G401 (cell line): ENCODE measurements at regions not wholly inside any gene's neighbourhood (a gene's known extent, or its start where the extent isn't known, plus 50 kb on each side); places are given as distances from the start of the nearest gene placed in this dataset.

Experiments
- DNase-seq: peaks from one replicate; pipeline ENCODE4 v3.0.0-alpha.2; 2015; ENCODE audit warnings: low spot score
- in situ Hi-C: cut with HindIII; loops from 2 replicates; pipeline ENCODE4 v1.10.0; 2016; ENCODE audit warnings: low sequenced_read_pairs, mixed read lengths

DNA sequence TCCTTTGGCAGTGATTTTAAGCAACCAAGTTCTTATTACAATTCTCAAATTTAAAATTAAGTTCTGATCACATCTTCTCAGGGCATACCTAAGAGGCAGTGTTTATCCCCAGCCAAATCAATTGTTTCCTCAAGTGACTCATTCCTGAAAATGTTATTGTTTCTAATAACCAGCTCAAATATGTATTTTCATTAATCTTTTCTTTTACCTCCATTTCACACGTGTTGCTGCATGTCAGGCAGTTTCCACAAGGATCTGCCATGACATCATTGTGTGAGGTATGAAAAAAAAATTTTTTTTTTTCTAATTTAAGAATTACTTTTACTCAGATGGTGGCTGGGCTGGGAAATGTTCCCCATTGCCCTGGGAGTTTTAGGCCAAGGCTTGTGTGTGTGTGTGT is 113.0 kb upstream of the NTRK2 start:
- no peak for DNase-seq

DNA sequence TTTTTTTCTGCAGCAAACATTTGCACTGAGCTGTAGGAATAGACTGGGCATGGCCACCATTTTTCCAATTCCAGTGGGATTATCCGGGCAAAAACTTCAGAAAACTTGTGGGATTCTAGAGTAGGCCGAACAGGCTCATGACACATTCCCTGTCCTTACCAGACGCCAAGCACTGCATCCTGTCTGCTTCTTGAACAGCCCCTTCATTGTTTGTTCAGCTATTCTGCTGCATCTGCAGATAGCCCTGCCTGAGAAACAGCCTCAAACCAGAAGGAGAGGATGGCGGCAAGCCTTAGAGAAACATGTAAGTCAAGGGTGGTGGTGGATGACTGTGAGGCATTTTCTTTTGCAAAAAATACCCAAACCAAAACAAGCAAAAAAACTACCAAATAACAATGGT is 111.8 kb upstream of the NTRK2 start:
- in situ Hi-C loops: no loop called here
- DNase-seq: no peak

More for the DNA sequence above, 113.0 kb upstream of the NTRK2 start:
- in situ Hi-C loops: no loop called here

DNA sequence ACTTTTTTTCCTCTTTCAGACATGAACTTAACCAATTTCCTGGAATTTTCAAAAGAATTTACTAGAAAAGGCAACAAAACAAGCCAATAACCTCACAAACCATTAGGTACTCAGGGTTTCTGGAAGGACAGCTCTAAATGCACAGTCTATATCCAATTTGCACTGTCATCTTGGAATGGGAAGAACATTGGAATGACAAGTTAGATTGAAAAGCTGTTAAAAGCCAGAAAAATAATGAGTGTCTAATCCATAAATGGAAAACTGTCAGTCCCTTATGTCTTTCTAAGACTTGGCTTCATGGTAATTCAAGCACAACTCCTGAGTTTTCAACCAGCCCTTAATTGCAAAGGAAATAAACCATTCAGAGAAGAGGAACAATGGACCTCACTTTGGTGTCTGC is 105.8 kb upstream of the NTRK2 start:
- DNase-seq: no peak
- in situ Hi-C loops: no loop called here

DNA sequence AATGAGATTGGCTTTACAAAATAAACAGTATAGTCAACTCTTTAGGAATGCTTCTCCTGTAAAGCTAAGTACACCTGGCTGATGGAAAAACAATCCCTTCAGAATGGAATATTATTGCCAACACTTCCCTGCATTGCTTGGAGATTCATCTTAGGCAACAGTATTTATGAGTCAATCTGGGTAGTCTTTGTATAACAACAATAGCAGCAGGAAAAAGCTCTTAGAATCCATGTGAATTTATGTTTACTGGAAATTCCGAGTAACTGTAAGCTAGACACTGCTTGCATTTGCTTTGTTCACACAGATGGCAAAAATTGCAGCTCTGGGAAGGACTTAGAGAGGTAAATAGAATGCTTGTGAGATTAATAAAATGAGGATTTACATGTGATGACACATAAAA is 101.7 kb upstream of the NTRK2 start:
- no peak for DNase-seq
- in situ Hi-C loops: no loop called here

DNA sequence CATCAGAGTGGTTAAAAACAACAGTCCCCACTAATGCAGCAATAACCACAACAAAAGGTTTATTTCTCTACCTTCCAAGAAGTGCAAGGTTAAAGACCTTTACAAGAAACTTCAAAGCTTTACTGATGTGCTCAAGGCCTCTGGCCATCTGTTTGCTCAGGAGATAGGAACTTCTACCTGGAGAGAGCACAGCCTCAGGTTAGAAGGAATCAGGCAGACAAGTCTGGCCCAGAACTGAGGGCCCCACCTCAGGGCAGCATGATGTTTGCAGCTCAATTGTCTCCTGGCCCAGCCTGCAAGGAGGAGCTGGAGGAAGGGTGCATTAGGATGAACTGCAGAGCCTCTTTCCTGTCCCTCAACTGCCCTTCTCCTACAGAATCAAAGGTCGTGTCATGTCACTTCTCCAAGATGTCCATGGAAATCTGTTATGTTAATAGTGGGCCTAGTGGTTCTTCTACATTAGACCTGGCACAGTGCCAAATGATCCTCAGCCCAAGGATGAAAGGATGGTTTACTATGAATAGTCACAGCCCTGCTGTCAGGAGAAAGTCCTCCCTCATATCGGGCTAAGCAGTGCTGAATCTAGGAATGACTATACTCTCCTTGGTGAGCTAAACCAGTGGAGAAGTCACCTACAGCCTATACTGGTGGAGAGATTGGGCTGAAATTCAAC is 98.9 kb upstream of the NTRK2 start:
- in situ Hi-C loops: no loop called here
- DNase-seq: no peak

DNA sequence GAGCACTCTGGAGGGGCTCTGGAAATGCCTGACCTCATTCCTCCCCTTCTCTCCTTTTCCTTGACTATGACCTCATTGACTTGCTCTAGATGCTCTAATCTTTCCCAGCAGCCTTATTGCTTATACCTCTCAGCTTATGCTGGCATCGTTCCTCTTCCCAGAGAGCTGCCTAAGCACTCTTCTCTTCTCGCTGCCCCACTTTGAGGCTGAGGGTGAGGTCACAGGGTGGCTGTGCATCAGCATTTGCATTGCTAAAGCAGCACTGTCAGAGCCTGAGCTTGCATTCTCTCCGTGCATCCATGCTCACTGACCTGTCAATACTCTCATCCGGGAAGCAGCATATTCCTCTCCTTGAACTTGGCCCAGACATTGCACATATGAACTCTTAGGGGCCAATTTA is 96.4 kb upstream of the NTRK2 start:
- in situ Hi-C loops: no loop called here
- DNase-seq: no peak

DNA sequence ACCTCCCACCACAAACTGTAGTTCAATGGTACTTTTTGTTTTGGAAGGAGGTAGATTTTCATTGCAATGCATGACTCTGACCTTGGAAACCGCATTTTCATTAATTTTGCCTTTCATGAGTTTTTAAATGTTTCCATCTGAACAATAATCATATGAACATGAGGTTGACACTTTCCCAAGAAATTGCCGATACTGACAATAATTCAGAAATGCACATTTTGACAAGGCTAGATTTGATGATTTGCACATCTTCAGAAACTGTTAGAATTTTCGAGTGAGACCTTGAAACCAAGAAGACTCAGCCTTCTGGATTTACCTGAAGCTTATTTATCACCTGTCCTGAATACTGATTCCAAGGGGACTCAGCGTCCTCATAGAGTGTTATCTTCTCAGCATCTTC is 93.8 kb upstream of the NTRK2 start:
- no peak for DNase-seq
- in situ Hi-C loops: no loop called here

DNA sequence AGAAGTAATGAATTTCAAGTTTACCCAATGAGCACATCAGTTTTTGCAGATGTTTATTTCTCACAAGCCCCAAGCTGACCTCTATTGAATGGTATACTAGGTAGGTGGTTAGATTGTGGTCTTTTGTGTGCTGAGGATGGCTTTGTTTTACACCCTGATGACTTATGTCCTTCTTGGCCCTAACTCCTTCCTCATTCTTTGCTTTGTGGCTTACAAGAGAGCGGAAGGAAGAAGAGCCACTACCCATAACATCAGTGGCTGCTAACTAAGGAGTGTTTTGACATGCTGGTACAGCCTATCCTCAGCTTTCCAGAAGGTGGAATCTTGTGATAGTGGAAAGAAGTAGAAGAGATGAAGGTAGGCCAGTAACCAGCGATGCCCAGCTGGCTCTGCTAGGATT is 85.7 kb upstream of the NTRK2 start:
- in situ Hi-C loops: no loop called here
- DNase-seq: no peak

DNA sequence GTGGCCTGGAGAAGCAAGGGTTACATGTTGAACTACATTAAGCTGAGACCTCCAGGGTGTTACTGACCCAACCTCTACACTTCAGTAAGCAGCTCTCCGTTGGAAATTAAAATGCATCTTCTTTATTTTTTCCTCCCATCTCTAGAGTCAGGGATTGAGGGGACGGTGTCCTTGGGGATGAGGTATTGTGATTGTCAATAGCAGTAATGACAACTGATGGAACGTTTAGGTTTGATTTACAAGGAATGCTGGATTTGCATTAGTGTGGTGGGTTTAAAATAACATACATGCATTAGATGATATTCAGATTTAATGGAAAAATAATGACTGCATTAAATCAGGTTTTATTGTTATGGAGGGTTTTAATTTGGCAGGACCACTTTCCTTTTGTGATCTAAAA is 82.9 kb upstream of the NTRK2 start:
- DNase-seq: no peak
- in situ Hi-C loops: no loop called here

DNA sequence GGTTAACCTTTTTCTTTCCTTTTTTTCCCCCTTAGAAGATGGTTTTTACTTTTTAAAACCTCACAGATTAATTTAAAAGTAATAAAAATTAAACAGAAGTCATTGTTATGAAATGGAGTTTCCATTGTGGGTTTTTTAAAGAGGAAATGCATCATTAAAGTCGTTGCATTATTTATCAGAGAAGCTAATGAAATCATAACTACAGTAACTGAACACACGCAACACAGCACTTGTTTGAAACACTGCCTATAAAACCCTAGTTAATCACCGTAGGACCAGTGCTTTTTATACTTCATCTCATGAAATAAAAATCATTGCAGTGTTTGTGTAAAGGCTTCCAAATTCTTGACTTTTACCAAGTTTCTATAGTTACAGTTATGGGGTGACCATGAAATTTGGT is 82.4 kb upstream of the NTRK2 start:
- DNase-seq: no peak
- in situ Hi-C loops: no loop called here

DNA sequence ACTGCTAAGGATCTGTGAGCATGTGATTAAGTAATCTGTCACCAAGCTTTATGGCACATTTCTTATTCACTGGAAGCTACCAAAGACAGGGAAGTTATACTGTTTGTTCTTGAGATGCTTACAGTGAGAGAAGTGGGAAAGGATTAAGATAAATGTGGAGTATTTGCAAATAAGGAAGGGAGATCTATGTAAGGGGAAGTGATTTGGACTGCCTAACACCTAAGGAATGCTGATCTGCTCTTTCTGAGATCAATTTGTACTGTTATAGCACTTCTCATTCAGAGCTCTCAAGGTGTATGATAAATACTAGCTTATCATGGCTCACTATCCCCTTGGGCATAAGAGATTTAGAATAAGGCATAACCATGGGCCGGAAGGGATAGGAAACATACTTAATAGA is 80.0 kb upstream of the NTRK2 start:
- in situ Hi-C loops: no loop called here
- DNase-seq: no peak

DNA sequence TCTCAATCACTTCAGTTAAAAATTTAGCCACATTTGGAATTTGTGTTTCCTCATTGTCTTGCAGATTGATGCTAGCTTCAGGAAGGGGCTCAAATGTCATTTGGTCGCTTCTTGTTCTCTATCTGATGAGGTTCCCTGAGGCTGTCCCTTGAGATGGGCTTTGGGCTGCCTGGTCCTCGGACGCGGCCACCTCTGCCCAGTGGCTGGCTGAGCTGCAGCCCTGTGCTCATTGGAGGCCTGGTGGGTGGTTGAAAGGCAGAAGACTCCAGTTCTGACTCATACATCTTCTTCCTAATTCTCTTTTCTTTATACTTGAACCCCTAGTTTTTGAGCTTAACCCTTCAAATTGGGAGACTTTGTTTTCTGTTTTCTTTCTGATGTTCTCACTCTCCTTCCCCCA is 78.8 kb upstream of the NTRK2 start:
- DNase-seq: no peak
- in situ Hi-C loops: no loop called here

DNA sequence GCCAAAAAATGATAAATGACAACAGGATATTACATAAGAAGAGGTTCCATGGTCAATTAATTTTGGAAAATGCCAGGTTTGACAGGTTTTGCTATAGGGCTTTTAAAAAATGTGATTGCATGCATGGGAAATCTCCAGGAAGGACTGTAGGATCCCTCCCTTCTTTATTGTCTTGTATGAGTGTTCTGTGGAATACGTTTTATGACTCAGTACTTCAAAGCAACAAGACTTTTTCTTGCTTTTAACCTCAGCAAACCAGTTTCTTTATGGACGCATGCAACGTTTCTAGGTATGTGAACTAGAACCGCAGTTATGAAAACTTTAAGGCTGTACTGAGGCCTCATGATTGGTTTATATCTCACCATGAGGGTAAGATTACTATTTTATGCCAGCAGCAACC is 76.6 kb upstream of the NTRK2 start:
- in situ Hi-C loops: no loop called here

DNA sequence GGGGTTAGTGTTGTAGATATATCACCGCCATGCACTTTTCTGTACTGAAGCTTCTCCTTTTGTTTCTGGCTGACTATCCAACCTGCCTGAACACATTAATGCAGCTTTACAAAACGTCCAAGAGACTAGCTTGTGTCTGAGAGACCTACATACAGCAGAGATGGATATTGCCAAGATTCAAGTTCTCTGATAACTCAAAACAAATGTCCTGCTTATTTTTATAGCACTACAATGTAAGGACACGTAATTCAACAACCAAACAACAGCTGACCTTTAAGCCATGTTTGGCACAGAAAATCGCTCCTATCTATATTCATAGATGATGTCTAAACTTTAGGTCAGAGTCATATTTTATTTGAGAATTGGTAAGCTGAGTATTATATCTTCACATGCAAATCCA is 76.2 kb upstream of the NTRK2 start:
- in situ Hi-C loops: no loop called here
- DNase-seq: no peak

More for the DNA sequence above, 76.6 kb upstream of the NTRK2 start:
- no peak for DNase-seq

DNA sequence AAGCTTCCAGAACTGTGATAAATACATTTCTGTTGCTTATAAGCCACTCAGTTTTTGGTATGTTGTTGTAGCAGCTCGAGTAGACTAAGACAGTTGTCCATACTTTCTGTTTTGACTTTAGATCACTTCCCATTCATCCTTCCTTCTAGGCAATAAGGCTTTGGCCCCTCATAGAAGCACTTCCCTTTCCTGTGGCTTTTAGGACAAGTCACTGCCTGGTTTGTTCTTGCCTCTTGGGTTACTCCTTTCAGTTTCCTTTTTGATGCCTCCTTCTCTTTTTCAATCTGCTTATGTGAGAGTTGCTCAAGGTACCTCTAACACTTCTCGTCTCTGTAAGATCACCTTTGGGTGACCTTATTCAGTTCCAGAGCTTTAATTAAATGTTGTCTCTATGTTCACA is 72.4 kb upstream of the NTRK2 start:
- in situ Hi-C loops: no loop called here

DNA sequence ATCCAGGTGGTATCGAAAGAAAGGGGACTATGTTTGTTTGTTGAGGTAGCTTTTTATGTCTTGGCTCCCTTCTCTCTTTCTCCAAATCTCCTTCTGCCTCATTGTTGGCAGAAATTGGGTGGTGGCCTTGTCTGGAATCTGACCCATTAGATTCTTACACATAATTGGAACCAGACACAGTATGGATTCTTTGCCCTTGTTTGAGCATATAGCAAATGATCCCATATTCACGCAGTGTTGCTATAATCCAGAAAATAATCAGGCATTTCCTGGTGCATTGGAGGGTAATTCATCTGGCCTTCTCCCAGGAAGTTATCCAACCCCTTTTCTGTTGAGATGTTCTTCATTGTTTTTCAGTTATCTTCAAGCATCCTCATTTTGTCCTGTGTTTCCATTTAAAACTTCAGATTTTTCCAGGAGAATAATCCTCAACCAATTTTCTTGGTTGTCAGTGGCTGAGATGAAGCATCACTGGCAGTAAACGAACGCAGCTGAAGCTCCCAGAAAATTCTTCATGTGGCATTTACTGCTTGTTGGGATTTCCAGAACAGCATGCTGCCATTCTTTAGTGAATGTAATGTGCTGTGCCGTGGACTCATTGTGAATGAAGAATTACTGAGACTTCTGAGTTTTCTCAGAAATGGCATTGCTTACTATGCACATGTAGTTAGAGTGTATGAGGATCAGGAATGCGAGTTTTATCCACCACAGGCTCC is 70.5 kb upstream of the NTRK2 start:
- in situ Hi-C loops: no loop called here
- DNase-seq: no peak

More for the DNA sequence above, 72.4 kb upstream of the NTRK2 start:
- DNase-seq: no peak

DNA sequence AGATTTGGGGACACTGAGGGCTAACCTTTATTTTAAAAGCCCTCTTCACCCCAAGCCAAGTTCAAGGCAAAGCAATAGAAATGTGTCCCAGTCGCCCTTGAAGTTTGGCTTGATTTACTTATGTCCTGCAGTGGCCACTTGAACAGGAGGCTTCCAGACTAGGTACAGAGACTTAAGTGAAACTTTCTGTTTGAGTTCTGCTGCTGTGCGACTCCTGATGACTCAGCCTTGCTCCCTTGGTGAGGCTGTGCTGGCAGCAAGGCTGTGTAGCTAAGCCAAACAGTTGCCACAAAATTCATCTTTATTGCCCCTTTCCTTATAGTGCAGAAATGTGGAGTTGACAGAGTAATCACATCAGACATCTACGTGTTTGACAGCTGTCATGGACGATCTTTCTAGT is 68.8 kb upstream of the NTRK2 start:
- in situ Hi-C loops: no loop called here
- no peak for DNase-seq

DNA sequence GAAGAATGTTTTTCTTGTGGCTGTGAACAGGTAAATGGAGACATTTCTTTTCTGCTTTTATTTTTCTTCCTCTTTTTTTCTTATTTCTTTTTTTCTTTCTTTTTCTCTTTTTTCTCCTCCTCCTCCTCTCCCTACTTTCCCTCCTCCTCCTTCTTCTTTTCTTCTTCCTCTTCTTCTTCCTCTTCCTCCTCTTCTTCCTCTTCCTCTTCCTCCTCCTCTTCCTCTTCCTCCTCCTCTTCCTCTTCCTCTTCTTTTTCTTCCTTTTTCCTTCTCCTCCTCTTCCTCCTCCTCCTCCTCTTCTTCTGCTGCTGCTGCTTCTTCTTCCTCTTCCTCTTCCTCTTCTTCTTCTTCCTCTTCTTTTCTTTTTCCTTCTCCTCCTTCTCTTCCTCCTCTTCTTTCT is 65.3 kb upstream of the NTRK2 start:
- no peak for DNase-seq
- in situ Hi-C loops: no loop called here

DNA sequence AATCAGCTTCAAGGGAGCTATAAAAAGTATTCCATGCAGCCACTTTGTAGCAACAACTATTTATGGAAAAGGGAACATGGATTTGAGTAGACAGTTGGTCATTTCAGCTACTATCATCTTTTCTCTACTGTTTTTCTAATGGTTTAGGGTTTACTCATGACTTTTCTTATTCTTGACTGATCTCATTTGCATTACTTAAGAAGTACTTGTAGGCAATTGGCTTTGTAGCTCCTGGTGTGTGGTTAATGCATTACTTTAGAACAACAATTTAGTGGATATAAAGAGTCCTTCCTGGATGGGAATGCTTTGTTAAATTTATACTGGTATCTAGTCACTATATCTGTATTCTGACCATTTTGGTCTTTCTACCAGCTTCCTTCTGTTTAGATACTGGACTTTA is 59.8 kb upstream of the NTRK2 start:
- in situ Hi-C loops: no loop called here
- no peak for DNase-seq

DNA sequence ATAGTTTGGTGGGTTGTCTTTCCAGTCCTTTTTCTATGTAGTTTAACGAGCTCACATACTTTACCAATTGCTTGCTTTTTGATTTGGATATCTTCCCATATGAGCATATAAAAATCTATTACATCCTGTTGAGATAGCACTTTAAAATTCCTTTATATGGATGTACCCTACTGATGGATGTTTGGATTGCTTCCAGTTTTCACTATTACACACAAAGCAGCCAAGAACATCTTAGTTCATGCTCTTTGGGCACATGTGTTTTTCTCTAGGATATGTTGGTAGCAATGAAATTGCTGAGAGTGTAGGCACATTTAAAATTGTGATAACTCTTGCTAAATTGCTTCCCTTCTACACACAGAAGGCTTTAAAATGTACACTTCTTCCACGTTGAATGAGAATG is 56.1 kb upstream of the NTRK2 start:
- in situ Hi-C loops: no loop called here

DNA sequence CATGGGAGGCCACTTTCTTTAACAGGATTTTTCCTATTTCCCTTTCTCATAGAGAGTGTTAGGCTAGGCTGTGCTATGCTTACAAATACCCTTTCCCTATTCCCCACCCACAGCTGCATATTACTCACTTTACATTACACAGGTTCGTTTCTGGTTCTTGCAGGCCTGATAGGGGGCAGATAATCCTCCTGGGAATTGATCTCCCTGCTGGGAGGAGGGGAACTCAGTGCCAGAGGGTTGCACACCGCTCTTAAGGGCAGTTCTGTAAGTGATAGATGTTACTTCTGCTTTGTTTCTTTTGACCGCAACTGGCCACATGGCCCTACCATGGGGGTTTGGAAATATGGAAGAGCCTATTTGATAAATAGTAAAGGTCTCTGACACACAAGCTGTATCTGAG is 54.0 kb upstream of the NTRK2 start:
- no peak for DNase-seq
- in situ Hi-C loops: no loop called here

More for the DNA sequence above, 56.1 kb upstream of the NTRK2 start:
- no peak for DNase-seq
